ENCODE measurements at regions not wholly inside any gene's neighbourhood (a gene's known extent, or its start where the extent isn't known, plus 50 kb on each side); places are given as distances from the start of the nearest gene placed in this dataset.
"Not testable (repeated sequence)": the region's sequence is repeated elsewhere in the genome, so short reads cannot be mapped to it uniquely, and the experiment has no call there.

DNA sequence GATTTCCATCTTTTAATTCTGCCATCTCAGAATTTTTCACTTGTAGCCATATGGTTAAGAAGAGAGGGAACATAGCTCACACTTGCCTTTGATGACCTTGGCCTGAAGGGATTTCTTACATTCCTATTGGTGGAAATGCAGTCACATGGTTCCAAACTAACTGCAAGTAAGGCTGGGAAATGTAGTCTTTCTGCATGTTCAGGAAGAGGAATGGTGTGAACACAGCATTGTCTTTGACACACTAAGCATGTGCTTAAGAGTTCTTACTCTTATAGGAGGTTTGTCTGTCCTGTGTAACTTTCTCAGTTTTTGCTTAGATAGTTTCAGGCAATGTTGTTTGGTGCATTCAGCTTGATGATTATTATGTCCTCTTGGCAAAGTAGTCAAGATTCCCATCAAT lies 119.8 kb upstream of the HMX1 start:
- not testable (repeated sequence) for H3K27ac Mint-ChIP-seq, ATAC-seq

DNA sequence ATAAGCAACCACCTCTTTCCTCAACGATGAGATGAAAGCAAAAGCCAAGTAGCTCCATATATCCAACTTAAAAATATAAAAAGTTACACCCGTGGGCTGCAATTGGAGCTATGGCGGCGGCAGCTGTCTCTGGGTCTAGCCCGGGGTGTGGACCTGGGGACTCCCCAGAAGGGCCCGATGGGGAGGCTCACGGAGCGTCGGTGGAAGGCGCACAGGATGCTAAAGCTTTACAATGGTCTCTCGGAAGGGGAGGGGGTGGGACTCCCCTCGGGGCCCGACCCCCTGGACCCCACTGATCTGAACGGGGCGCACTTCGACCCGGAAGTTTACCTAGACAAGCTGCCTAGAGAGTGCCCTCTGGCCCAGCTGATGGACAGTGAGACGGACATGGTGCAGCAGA lies 118.7 kb upstream of the HMX1 start:
- H3K27ac Mint-ChIP-seq; H3K36me3 Mint-ChIP-seq; ATAC-seq; DNase-seq (ENCODE audit: low spot score in 2 of 2); H3K9me3 Mint-ChIP-seq: not testable (repeated sequence)

More for the DNA sequence above, 119.8 kb upstream of the HMX1 start:
- H3K9me3 Mint-ChIP-seq; DNase-seq (ENCODE audit: low spot score in 2 of 2); H3K36me3 Mint-ChIP-seq: not testable (repeated sequence)

DNA sequence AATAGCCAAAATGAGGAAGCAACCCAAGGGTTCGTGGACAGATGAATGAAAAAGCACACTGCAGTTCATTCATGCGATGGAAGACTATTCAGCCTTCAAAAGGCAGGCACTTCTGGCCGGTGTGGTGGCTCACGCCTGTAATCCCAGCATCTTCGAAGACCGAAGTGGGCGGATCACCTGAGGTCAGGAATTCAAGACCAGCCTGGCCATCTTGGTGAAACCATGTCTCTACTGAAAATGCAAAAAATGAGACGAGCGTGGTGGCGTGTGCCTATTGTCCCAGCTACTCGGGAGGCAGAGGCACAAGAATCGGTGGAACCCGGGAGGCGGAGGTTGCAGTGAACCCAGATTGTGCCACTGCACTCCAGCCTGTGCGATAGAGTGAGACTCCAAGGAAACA lies 114.1 kb upstream of the HMX1 start:
- DNase-seq (ENCODE audit: low spot score in 2 of 2); H3K27ac Mint-ChIP-seq; H3K36me3 Mint-ChIP-seq; ATAC-seq; H3K9me3 Mint-ChIP-seq: not testable (repeated sequence)

DNA sequence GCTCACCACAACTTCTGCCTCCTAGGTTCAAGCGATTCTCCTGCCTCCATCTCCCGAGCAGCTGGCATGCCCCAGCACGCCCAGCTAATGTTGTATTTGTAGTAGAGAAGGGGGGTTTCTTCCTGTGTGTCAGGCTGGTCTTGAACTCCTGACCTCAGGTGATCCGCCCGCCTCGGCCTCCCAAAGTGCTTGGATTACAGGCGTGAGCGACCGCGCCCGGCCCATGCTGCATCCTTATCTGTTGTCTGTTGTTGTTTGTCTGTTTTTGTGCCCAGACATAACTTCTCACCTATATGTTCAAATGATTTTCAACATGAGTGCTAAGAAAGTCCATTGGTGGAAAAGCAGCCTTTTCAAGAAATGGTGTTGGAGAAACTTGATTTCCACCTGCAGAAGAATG lies 113.0 kb upstream of the HMX1 start:
- H3K27ac Mint-ChIP-seq; H3K36me3 Mint-ChIP-seq; ATAC-seq; H3K9me3 Mint-ChIP-seq; DNase-seq (ENCODE audit: low spot score in 2 of 2): not testable (repeated sequence)

DNA sequence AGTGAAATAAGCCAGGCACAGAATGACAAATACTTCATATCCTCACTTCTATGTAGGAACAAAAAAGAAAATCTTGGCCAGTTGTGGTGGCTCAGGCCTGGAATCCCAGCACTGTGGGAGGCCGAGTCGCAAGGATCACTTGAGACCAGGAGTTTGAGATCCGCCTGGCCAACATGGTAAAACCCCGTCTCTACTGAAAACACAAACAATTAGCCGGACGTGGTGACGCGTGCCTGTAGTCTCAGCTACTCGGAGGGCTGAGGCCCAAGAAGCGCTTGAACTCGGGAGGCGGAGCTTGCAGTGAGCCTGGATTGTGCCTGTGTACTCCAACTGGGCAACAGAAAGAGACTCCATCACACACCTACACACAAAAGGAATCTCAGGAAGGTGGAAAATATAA lies 112.3 kb upstream of the HMX1 start:
- ATAC-seq; DNase-seq (ENCODE audit: low spot score in 2 of 2); H3K27ac Mint-ChIP-seq; H3K36me3 Mint-ChIP-seq: not testable (repeated sequence)
- H3K9me3 Mint-ChIP-seq = peaks cover 0 to 12% of the 10 kb centered on the region in 2 donors

DNA sequence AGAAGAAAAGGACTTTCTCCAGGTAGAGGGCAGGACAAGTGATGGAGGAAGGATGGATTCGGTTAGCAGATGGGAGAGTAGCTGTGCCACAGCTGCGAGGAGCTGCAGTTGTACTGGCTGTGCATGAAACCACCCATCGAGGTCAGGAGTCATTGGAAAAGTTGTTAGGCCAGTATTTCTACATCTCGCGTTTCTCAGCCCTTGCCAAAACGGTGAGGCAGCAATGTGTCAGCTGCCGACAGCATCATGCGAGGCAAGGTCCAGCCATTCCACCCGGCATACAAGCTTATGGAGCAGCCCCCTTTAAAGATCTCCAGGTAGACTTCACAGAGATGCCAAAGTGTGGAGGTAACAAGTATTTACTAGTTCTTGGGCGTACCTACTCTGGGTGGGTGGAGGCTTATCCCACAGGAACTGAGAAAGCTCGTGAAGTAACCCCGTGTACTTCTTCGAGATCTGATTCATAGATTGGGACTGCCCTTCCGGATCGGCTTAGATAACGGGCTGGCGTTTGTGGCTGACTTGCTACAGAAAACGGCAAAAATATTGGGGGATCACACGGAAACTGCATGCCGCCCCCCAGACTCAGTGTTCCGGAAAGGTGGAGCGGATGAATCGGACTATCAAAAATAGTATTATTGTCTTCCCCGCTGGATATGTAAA lies 105.0 kb upstream of the HMX1 start:
- H3K27ac Mint-ChIP-seq; ATAC-seq; H3K9me3 Mint-ChIP-seq; DNase-seq (ENCODE audit: low spot score in 2 of 2); H3K36me3 Mint-ChIP-seq: not testable (repeated sequence)

DNA sequence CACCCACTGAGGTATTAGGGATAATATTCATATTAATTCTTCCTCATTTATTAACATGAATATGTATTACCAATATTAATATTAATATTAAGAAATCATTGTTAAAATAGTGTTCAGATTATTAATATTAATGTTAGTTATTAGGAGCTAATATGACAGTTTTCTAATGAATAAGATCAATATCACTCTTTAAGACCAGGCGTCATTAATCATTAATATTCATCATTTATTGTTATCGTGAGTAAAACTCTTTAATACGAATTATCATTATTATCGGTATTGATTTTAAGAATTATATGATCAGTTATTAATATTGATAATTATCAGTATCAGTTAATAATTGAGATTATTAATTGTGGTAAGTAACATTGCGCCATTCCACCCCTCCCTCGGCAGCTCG lies 101.0 kb upstream of the HMX1 start:
- not testable (repeated sequence) for DNase-seq (ENCODE audit: low spot score in 2 of 2); H3K27ac Mint-ChIP-seq; H3K9me3 Mint-ChIP-seq; ATAC-seq; H3K36me3 Mint-ChIP-seq

DNA sequence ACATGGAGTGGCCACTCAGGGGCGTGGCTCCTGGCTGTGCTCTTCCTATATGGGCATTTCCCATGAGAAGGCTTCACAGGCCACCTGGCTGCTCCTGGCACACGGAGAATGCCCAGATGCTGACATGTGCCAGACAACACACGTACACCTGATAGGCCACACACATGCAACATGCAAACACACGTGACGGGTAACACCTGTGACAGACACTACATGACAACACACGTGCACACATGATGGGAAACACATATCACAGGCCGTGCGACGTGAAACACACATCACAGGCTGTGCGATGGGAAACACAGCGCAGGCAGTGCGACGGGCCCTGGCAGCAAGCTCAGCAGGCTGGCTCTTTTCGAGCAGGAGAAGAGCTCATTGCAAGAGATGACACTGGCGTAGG lies 94.3 kb upstream of the HMX1 start:
- not testable (repeated sequence) for ATAC-seq; H3K36me3 Mint-ChIP-seq; H3K27ac Mint-ChIP-seq; DNase-seq (ENCODE audit: low spot score in 2 of 2); H3K9me3 Mint-ChIP-seq

DNA sequence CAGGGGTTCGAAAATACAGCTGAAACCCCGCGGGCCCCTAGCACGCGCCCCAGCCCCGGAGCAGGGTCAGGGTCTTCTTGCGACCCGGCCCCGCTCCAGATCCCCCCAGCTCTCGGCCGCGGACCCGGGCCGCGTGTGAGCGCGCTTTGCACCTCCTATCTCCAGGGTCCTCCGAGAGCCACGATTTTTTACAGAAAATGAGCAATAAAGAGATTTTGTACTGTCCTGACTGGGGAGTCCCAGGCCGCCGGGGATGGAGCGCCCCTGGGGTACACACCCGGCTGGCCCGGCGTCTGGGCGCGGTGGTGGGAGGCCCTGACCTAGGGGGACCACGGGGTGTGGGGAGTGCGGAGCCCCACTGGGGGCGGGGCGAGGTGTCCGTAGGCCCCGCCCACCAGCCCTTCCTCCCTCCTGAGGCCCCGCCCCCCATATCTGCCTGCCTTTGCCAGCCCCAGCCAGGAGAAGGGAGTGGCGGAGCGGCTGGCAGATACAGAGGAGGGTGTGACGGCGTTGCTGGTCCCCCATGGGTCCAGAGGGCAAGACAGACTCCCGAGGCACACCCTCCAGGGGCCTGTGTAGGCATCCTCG lies 92.7 kb upstream of the HMX1 start:
- not testable (repeated sequence) for H3K27ac Mint-ChIP-seq, ATAC-seq

DNA sequence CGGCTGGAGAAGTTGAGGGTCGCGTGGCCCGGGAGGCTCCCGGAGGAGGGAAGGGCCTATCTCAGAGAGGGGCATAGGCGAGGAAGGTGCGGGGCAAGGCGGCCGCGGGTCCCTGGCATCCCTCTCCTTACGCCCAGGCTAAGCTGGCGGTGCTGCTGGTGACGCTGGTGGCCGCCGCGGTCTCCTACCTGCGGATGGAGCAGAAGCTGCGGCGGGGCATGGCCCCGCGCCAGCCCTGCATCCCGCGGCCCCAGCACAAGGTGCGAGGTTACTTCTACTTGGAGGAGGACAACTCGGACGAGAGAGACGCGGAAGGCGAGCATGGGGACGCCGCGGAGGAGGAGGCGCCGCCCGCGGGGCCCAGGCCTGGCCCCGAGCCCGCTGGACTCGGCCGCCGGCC lies 91.9 kb upstream of the HMX1 start:
- not testable (repeated sequence) for H3K27ac Mint-ChIP-seq; ATAC-seq; H3K9me3 Mint-ChIP-seq; H3K36me3 Mint-ChIP-seq; DNase-seq (ENCODE audit: low spot score in 2 of 2)

More for the DNA sequence above, 92.7 kb upstream of the HMX1 start:
- not testable (repeated sequence) for H3K9me3 Mint-ChIP-seq; DNase-seq (ENCODE audit: low spot score in 2 of 2); H3K36me3 Mint-ChIP-seq

DNA sequence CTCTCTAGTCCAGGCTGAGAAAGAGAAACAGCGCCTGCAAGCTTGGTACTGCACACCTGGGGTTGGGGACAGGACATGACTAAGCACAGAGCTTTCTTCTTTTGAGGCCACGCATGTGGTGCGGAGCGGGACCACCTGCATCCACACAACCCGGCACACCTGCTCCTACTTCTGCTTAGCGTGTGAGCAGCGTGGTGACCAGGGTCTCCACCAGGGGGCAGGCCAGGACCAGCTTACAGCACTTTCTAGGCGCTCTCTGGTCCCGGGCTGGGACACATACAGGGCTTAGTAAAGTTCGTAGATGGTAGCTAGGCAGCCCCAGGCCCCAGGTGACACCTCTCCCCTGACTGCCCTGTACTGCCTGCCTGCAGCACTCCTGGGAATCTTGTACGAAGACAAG lies 89.7 kb upstream of the HMX1 start:
- not testable (repeated sequence) for H3K36me3 Mint-ChIP-seq, H3K27ac Mint-ChIP-seq, H3K9me3 Mint-ChIP-seq, ATAC-seq
- peak in 1 of 2 donors; percentile 58 for DNase-seq (ENCODE audit: low spot score in 2 of 2)

DNA sequence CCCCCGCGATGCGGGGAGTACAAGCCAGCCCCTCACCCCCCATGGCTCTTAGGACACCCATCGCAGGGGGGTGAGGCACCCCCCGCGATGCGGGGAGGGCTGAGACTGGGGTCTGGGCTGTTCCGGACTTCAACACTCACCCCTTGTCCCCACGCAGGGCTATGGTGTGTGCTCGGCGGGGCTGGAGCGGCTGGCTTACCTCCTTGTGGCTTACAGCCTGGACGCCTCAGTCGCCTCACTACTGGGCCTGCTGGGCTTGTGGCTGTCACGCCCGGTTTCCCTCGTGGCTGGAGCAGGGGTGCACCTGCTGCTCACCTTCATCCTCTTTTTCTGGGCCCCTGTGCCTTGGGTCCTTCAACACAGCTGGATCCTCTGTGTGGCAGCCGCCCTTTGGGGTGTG lies 87.8 kb upstream of the HMX1 start:
- H3K9me3 Mint-ChIP-seq; DNase-seq (ENCODE audit: low spot score in 2 of 2); H3K36me3 Mint-ChIP-seq; H3K27ac Mint-ChIP-seq; ATAC-seq: not testable (repeated sequence)

DNA sequence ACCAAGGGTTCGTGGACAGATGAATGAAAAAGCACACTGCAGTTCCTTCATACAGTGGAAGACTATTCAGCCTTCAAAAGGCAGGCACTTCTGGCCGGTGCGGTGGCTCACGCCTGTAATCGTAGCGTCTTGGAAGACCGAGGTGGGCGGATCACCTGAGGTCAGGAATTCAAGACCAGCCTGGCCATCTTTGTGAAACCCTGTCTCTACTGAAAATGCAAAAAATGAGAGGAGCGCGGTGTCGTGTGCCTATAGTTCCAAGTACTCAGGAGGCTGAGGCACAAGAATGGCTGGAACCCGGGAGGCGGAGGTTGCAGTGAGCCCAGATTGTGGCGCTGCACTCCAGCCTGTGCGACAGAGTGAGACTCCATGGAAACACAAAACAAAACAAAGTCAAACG lies 82.4 kb upstream of the HMX1 start:
- not testable (repeated sequence) for H3K9me3 Mint-ChIP-seq; DNase-seq (ENCODE audit: low spot score in 2 of 2); H3K36me3 Mint-ChIP-seq; ATAC-seq; H3K27ac Mint-ChIP-seq

DNA sequence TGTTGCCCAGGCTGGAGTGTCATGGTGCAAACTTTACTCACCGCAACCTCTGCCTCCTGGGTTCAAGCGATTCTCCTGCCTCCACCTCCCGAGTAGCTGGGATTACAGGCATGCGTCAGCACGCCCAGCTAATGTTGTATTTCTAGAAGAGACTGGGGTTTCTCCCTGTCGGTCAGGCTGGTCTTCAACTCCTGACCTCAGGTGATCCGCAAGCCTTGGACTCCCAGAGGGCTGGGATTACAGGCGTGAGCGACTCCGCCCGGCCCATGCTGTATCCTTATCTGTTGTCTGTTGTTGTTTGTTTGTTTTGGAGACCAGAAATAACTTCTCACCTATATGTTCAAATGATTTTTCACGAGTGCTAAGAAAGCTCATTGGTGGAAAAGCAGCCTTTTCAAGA lies 81.2 kb upstream of the HMX1 start:
- not testable (repeated sequence) for H3K36me3 Mint-ChIP-seq; ATAC-seq; H3K9me3 Mint-ChIP-seq; DNase-seq (ENCODE audit: low spot score in 2 of 2); H3K27ac Mint-ChIP-seq

DNA sequence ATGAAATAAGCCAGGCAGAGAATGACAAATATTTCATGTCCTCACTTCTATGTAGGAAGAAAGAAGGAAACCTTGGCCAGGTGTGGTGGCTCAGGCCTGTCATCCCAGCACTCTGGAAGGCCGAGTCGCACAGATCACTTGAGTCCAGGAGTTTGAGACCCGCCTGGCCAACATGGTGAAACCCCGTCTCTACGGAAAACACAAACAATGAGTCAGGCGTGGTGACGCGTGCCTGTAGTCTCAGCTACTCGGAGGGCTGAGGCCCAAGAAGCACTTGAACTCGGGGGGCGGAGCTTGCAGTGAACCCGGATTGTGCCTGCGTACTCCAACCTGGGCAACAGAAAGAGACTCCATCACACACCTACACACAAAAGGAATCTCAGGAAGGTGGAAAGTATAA lies 80.5 kb upstream of the HMX1 start:
- H3K27ac Mint-ChIP-seq; H3K9me3 Mint-ChIP-seq; DNase-seq (ENCODE audit: low spot score in 2 of 2); H3K36me3 Mint-ChIP-seq; ATAC-seq: not testable (repeated sequence)

DNA sequence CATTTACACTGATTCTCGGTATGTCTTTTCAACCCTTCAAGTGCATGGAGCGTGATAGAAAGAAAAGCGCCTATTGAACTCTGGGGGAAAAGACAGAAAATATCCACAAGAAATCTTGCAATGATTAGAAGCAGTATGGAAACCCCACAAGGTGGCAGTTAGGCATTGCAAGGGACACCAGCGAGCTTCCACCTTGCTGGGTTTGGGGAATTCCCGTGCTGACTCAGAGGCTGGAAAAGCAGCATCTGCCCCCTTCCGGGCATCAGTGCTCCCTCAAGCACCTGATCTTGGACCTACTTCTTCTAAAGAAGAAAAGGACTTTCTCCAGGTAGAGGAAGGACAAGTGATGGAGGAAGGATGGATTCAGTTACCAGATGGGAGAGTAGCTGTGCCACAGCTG lies 73.9 kb upstream of the HMX1 start:
- H3K36me3 Mint-ChIP-seq; DNase-seq (ENCODE audit: low spot score in 2 of 2); H3K9me3 Mint-ChIP-seq; ATAC-seq; H3K27ac Mint-ChIP-seq: not testable (repeated sequence)

DNA sequence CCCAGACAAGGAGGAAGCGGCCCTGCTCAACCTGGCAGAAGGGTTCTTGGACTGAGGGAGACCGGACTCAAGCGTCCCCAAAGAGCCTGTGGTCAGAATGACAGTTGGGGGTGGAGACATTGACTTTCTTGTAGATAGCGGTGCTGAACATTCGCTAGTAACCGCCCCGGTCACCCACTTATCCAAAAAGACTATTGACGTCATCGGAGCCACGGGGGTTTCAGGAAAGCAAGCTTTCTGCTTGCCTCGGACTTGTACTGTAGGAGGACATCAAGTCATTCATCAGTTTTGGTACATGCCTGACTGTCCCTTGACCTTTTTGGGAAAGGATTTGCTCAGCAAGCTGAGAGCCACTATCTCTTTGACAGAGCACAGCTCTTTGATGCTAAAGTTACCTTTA lies 71.7 kb upstream of the HMX1 start:
- DNase-seq (ENCODE audit: low spot score in 2 of 2); H3K9me3 Mint-ChIP-seq; ATAC-seq; H3K36me3 Mint-ChIP-seq; H3K27ac Mint-ChIP-seq: not testable (repeated sequence)

DNA sequence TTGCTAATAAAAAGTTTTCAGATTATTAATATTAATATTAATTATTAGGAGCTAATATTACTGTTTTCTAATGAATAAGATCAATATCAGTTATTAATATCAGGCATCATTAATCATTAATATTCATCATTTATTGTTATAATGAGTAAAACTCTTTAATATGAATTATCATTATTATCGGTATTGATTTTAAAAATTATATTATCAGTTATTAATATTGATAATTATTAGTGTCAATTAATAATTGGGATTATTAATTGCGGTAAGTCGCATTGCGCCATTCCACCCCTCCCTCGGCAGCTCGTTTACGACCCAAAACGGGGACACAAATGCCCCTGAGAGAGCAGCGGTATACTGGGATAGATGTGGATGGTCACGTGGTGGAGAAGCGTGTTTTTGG lies 70.4 kb upstream of the HMX1 start:
- not testable (repeated sequence) for H3K36me3 Mint-ChIP-seq; ATAC-seq; H3K27ac Mint-ChIP-seq; DNase-seq (ENCODE audit: low spot score in 2 of 2); H3K9me3 Mint-ChIP-seq

Data from activated naive CD4-positive, alpha-beta T cell treated with anti-CD3 and anti-CD28 coated beads, Interleukin-2, amount 50 U/mL, for 72 hours (primary cell).